SK-N-MC (cell line): ENCODE measurements at regions not wholly inside any gene's neighbourhood (a gene's known extent, or its start where the extent isn't known, plus 50 kb on each side); places are given as distances from the start of the nearest gene placed in this dataset.

Source experiments
- EZH2 ChIP-seq: fragments of 200-600 bp; sonication (generic); IDR thresholded peaks from one replicate; pipeline ENCODE4 v1.6.1; 2017; ENCODE audit warnings: antibody characterized with exemption
- POLR2AphosphoS5 ChIP-seq: IDR thresholded peaks from 2 replicates; pipeline ENCODE4 v1.6.1; 2012; ENCODE audit warnings: mild to moderate bottlenecking, low read depth, low read length, borderline replicate concordance

- TF ChIP-seq POLR2AphosphoS5 (no peak), EZH2 (no peak)
These were observed 58.7 kb downstream of the EDN1 start for GRCh38 chr6:12348530-12349511.
